WTC11 (cell line): ENCODE measurements at regions not wholly inside any gene's neighbourhood (a gene's known extent, or its start where the extent isn't known, plus 50 kb on each side); places are given as distances from the start of the nearest gene placed in this dataset.

Experiments used
- ATAC-seq: fragments of 200-7000 bp; cut with Tn5 transposase; 2 replicates; pipeline ENCODE4 v1.10.0; 2021; ENCODE audit warnings: mild to moderate bottlenecking, moderate library complexity
- CTCF ChIA-PET: fragments of 300-600 bp; sonication (Branson Sonifier 250); formaldehyde crosslinking; loops from one replicate; lab custom pipeline; 2021; ENCODE audit warnings: antibody characterized with exemption; lab: Charles Lee
- POLR2A ChIA-PET: fragments of 350-600 bp; sonication (Branson Sonifier 250); formaldehyde crosslinking; loops from one replicate; lab custom pipeline; 2021; ENCODE audit warnings: antibody characterized with exemption; lab: Charles Lee
- DNase-seq: peaks from one replicate; pipeline ENCODE4 v3.0.0; 2021; ENCODE audit warnings: low spot score
- H3K27ac Mint-ChIP-seq: 2 replicates; pipeline ENCODE4 v1.8.0; 2021; ENCODE audit warnings: mixed read lengths
- H3K27me3 Mint-ChIP-seq: 2 replicates; pipeline ENCODE4 v1.8.0; 2021; ENCODE audit warnings: low read depth, mild to moderate bottlenecking, moderate library complexity, mixed read lengths
- H3K36me3 Mint-ChIP-seq: 2 replicates; pipeline ENCODE4 v1.8.0; 2021; ENCODE audit warnings: mixed read lengths
- H3K4me1 Mint-ChIP-seq: 2 replicates; pipeline ENCODE4 v1.8.0; 2022; ENCODE audit warnings: mixed read lengths
- H3K4me3 Mint-ChIP-seq: 2 replicates; pipeline ENCODE4 v1.8.0; 2021; ENCODE audit warnings: mild to moderate bottlenecking, moderate library complexity, mixed read lengths
- H3K9me3 Mint-ChIP-seq: 2 replicates; pipeline ENCODE4 v1.8.0; 2021; ENCODE audit warnings: mixed read lengths
- AR ChIP-seq: fragments of 250-450 bp; sonication (Bioruptor Pico); IDR thresholded peaks from 2 replicates; pipeline ENCODE4 v1.9.0; 2021; ENCODE audit warnings: mild to moderate bottlenecking
- ATF2 ChIP-seq: sonication (generic); formaldehyde crosslinking; IDR thresholded peaks from 2 replicates; pipeline ENCODE4 v1.8.1; 2022; ENCODE audit warnings: low read depth, missing genetic modification reagents, borderline replicate concordance
- CREB1 ChIP-seq: sonication (generic); formaldehyde crosslinking; IDR thresholded peaks from 2 replicates; pipeline ENCODE4 v1.8.0; 2023; ENCODE audit warnings: mild to moderate bottlenecking, missing genetic modification reagents
- ELF4 ChIP-seq: sonication (generic); formaldehyde crosslinking; IDR thresholded peaks from 2 replicates; pipeline ENCODE4 v1.8.1; 2022; ENCODE audit warnings: low read depth, mild to moderate bottlenecking, moderate library complexity, missing genetic modification reagents
- EMX1 ChIP-seq: fragments of 250-450 bp; sonication (Bioruptor Pico); IDR thresholded peaks from 2 replicates; pipeline ENCODE4 v1.8.0; 2021; ENCODE audit warnings: mild to moderate bottlenecking
- FOXJ3 ChIP-seq: sonication (generic); formaldehyde crosslinking; IDR thresholded peaks from 2 replicates; pipeline ENCODE4 v1.9.0; 2021; ENCODE audit warnings: missing genetic modification reagents, mild to moderate bottlenecking, borderline replicate concordance
- GRHL2 ChIP-seq: fragments of 250-450 bp; sonication (Bioruptor Pico); IDR thresholded peaks from 2 replicates; pipeline ENCODE4 v1.8.0; 2022; ENCODE audit warnings: mild to moderate bottlenecking, moderate library complexity; ENCODE audit not compliant: insufficient replicate concordance, severe bottlenecking
- HMGA2 ChIP-seq: fragments of 250-450 bp; sonication (Bioruptor Pico); IDR thresholded peaks from 2 replicates; pipeline ENCODE4 v1.4.0; 2021; ENCODE audit warnings: mild to moderate bottlenecking, moderate library complexity
- SP1 ChIP-seq: sonication (generic); formaldehyde crosslinking; conservative IDR thresholded peaks from 2 replicates; pipeline ENCODE4 v1.8.1; 2022; ENCODE audit warnings: missing genetic modification reagents
- TEAD4 ChIP-seq: sonication (generic); formaldehyde crosslinking; IDR thresholded peaks from 2 replicates; pipeline ENCODE4 v1.8.0; 2022; ENCODE audit warnings: mild to moderate bottlenecking, missing genetic modification reagents
- TP53 ChIP-seq: sonication (generic); formaldehyde crosslinking; IDR thresholded peaks from 2 replicates; pipeline ENCODE4 v1.8.1; 2023; ENCODE audit warnings: mild to moderate bottlenecking, missing genetic modification reagents
- USF2 ChIP-seq: sonication (generic); formaldehyde crosslinking; IDR thresholded peaks from 2 replicates; pipeline ENCODE4 v1.8.1; 2023; ENCODE audit warnings: mild to moderate bottlenecking, missing genetic modification reagents, moderate library complexity
- ZBTB21 ChIP-seq: sonication (generic); formaldehyde crosslinking; IDR thresholded peaks from 2 replicates; pipeline ENCODE4 v1.8.1; 2023; ENCODE audit warnings: mild to moderate bottlenecking, missing genetic modification reagents, borderline replicate concordance
- ZBTB43 ChIP-seq: sonication (generic); formaldehyde crosslinking; IDR thresholded peaks from 2 replicates; pipeline ENCODE4 v1.8.1; 2023; ENCODE audit warnings: mild to moderate bottlenecking, missing genetic modification reagents
- ZNF281 ChIP-seq: sonication (generic); formaldehyde crosslinking; IDR thresholded peaks from 2 replicates; pipeline ENCODE4 v1.8.0; 2023; ENCODE audit warnings: mild to moderate bottlenecking, missing genetic modification reagents
- ZNF396 ChIP-seq: fragments of 250-450 bp; sonication (Bioruptor Pico); IDR thresholded peaks from 2 replicates; pipeline ENCODE4 v1.8.0; 2021; ENCODE audit warnings: mild to moderate bottlenecking, moderate library complexity, borderline replicate concordance
- ZNF423 ChIP-seq: fragments of 250-450 bp; sonication (Bioruptor Pico); IDR thresholded peaks from 2 replicates; pipeline ENCODE4 v2.1.2; 2022; ENCODE audit warnings: mild to moderate bottlenecking, moderate library complexity
- TF ChIP-seq, protein P1 (sequence below): sonication (generic); formaldehyde crosslinking; IDR thresholded peaks from 2 replicates; pipeline ENCODE4 v1.8.1; 2022; ENCODE audit warnings: mild to moderate bottlenecking, missing genetic modification reagents, moderate library complexity, borderline replicate concordance
- TF ChIP-seq, protein P2 (sequence below): sonication (generic); formaldehyde crosslinking; IDR thresholded peaks from 2 replicates; pipeline ENCODE4 v1.8.0; 2022; ENCODE audit warnings: mild to moderate bottlenecking, missing genetic modification reagents
- TF ChIP-seq, protein P3 (sequence below): sonication (generic); formaldehyde crosslinking; IDR thresholded peaks from 2 replicates; pipeline ENCODE4 v1.8.0; 2022; ENCODE audit warnings: missing genetic modification reagents

- TF ChIP-seq ZBTB43 (CRISPR knock-in tag) (no peak), TEAD4 (no peak), AR (CRISPR knock-in tag) (no peak), TP53 (CRISPR knock-in tag) (no peak), ZNF396 (CRISPR knock-in tag) (no peak), ZNF423 (CRISPR knock-in tag) (no peak), ATF2 (CRISPR knock-in tag) (no peak), ELF4 (CRISPR knock-in tag) (no peak), FOXJ3 (CRISPR knock-in tag) (no peak), HMGA2 (CRISPR knock-in tag) (no peak), SP1 (CRISPR knock-in tag) (no peak), EMX1 (CRISPR knock-in tag) (no peak)
- TF ChIP-seq, protein P1, sequence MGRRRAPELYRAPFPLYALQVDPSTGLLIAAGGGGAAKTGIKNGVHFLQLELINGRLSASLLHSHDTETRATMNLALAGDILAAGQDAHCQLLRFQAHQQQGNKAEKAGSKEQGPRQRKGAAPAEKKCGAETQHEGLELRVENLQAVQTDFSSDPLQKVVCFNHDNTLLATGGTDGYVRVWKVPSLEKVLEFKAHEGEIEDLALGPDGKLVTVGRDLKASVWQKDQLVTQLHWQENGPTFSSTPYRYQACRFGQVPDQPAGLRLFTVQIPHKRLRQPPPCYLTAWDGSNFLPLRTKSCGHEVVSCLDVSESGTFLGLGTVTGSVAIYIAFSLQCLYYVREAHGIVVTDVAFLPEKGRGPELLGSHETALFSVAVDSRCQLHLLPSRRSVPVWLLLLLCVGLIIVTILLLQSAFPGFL (CRISPR knock-in tag): no peak
- CTCF ChIA-PET: no interaction called here
- ATAC-seq (no peak), DNase-seq (no peak)
- peaks cover 11% of the 10 kb centered on the region for H3K36me3 Mint-ChIP-seq
- no peak overlapping the region for H3K27ac Mint-ChIP-seq
- H3K4me1 Mint-ChIP-seq: 0 out of 2 replicates have a peak, but pooled peaks cover 4% of the 10 kb centered on the region
- H3K27me3 Mint-ChIP-seq: no peaks in the 10 kb centered on the region
- POLR2A ChIA-PET: no interaction called here
- peaks cover 29% of the 10 kb centered on the region for H3K9me3 Mint-ChIP-seq
- no peak overlapping the region for H3K4me3 Mint-ChIP-seq
Observed at GRCh38 chr18:53843113-53843760, 381.2 kb downstream of the MBD2 start.

DNA sequence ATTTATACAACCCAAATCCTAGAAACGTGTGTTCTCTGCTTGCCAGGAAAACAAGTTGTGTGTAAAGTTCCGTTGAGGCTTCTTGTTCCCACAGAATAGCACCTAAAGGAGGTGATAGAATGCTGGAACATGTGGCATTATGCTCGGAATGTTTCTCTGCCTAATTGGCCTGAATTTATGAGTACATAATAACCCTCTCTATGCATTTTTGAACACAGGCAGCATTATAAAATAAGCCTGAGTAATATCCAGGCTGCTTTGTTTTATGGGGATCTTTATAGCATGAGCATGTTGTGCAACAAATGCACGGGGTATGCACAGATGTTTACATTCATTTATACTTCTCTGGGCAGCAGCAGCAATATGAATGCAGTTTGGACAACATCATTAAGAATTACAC, 385.7 kb downstream of the MBD2 start:
- ATAC-seq (no peak), DNase-seq (no peak)
- no peak for TF ChIP-seq CREB1
- TF ChIP-seq, protein P2, sequence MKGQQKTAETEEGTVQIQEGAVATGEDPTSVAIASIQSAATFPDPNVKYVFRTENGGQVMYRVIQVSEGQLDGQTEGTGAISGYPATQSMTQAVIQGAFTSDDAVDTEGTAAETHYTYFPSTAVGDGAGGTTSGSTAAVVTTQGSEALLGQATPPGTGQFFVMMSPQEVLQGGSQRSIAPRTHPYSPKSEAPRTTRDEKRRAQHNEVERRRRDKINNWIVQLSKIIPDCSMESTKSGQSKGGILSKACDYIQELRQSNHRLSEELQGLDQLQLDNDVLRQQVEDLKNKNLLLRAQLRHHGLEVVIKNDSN (CRISPR knock-in tag): no peak
- TF ChIP-seq, protein P3, sequence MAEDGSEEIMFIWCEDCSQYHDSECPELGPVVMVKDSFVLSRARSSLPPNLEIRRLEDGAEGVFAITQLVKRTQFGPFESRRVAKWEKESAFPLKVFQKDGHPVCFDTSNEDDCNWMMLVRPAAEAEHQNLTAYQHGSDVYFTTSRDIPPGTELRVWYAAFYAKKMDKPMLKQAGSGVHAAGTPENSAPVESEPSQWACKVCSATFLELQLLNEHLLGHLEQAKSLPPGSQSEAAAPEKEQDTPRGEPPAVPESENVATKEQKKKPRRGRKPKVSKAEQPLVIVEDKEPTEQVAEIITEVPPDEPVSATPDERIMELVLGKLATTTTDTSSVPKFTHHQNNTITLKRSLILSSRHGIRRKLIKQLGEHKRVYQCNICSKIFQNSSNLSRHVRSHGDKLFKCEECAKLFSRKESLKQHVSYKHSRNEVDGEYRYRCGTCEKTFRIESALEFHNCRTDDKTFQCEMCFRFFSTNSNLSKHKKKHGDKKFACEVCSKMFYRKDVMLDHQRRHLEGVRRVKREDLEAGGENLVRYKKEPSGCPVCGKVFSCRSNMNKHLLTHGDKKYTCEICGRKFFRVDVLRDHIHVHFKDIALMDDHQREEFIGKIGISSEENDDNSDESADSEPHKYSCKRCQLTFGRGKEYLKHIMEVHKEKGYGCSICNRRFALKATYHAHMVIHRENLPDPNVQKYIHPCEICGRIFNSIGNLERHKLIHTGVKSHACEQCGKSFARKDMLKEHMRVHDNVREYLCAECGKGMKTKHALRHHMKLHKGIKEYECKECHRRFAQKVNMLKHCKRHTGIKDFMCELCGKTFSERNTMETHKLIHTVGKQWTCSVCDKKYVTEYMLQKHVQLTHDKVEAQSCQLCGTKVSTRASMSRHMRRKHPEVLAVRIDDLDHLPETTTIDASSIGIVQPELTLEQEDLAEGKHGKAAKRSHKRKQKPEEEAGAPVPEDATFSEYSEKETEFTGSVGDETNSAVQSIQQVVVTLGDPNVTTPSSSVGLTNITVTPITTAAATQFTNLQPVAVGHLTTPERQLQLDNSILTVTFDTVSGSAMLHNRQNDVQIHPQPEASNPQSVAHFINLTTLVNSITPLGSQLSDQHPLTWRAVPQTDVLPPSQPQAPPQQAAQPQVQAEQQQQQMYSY (CRISPR knock-in tag): no peak
- no peak for TF ChIP-seq ZNF281
- TF ChIP-seq ZBTB21: no peak
- no peak for TF ChIP-seq USF2 (CRISPR knock-in tag)
- TF ChIP-seq GRHL2 (CRISPR knock-in tag): no peak

More for the DNA sequence above, 385.7 kb downstream of the MBD2 start:
- 0 out of 2 replicates have a peak, but pooled peaks cover 4% of the 10 kb centered on the region for H3K4me1 Mint-ChIP-seq
- peaks cover 33% of the 10 kb centered on the region for H3K36me3 Mint-ChIP-seq
- H3K27me3 Mint-ChIP-seq: no peaks in the 10 kb centered on the region
- peaks cover 38% of the 10 kb centered on the region for H3K9me3 Mint-ChIP-seq
- no peak overlapping the region for H3K4me3 Mint-ChIP-seq
- no peak overlapping the region for H3K27ac Mint-ChIP-seq
- ChIA-PET CTCF (no interaction called here), POLR2A (no interaction called here)
